Cardiac muscle cell (in vitro differentiated cells and primary cell): ENCODE measurements at regions not wholly inside any gene's neighbourhood (a gene's known extent, or its start where the extent isn't known, plus 50 kb on each side); places are given as distances from the start of the nearest gene placed in this dataset.
A peak's percentile ranks its signal among the peaks of the same experiment; 100 is the strongest.

Source experiments
- DNase-seq, 2 donors: peaks; one replicate each; pipeline versions ENCODE4 v3.0.0 to v3.0.0-alpha.2; 2010 to 2017; ENCODE audit warnings: low read depth in 1 of 2, low spot score in 1 of 2
- H3K27ac ChIP-seq: fragments of 200-600 bp; sonication (generic); 2 replicates; pipeline ENCODE4 v1.5.1; 2016
- H3K27me3 ChIP-seq: fragments of 200-600 bp; sonication (generic); 2 replicates; pipeline ENCODE4 v1.6.0; 2016; ENCODE audit warnings: control low read depth
- H3K36me3 ChIP-seq: fragments of 200-600 bp; sonication (generic); 2 replicates; pipeline ENCODE4 v1.5.1; 2016; ENCODE audit warnings: control low read depth
- H3K4me1 ChIP-seq: fragments of 200-600 bp; sonication (generic); 2 replicates; pipeline ENCODE4 v1.8.1; 2017; ENCODE audit warnings: low read depth, mild to moderate bottlenecking, mixed run types
- H3K4me3 ChIP-seq: fragments of 200-600 bp; sonication (generic); 2 replicates; pipeline ENCODE4 v1.5.1; 2016; ENCODE audit warnings: mild to moderate bottlenecking
- H3K9me3 ChIP-seq: fragments of 200-600 bp; sonication (generic); 2 replicates; pipeline ENCODE4 v1.5.1; 2017; ENCODE audit warnings: low read depth, mild to moderate bottlenecking, control low read depth
- TF ChIP-seq, protein P1 (sequence below): IDR thresholded peaks from 2 replicates; pipeline ENCODE4 v1.5.1; 2012; ENCODE audit warnings: low read depth, mild to moderate bottlenecking, low read length

GRCh38 chr10:63064706-63065105 lies 68.4 kb upstream of the NRBF2 start:
- Histone ChIP-seq H3K4me3 (no peak overlapping the region), H3K27me3 (peaks cover 5% of the 10 kb centered on the region), H3K4me1 (no peaks in the 10 kb centered on the region), H3K27ac (no peak overlapping the region), H3K36me3 (no peaks in the 10 kb centered on the region), H3K9me3 (no peaks in the 10 kb centered on the region)
- TF ChIP-seq, protein P1, sequence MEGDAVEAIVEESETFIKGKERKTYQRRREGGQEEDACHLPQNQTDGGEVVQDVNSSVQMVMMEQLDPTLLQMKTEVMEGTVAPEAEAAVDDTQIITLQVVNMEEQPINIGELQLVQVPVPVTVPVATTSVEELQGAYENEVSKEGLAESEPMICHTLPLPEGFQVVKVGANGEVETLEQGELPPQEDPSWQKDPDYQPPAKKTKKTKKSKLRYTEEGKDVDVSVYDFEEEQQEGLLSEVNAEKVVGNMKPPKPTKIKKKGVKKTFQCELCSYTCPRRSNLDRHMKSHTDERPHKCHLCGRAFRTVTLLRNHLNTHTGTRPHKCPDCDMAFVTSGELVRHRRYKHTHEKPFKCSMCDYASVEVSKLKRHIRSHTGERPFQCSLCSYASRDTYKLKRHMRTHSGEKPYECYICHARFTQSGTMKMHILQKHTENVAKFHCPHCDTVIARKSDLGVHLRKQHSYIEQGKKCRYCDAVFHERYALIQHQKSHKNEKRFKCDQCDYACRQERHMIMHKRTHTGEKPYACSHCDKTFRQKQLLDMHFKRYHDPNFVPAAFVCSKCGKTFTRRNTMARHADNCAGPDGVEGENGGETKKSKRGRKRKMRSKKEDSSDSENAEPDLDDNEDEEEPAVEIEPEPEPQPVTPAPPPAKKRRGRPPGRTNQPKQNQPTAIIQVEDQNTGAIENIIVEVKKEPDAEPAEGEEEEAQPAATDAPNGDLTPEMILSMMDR: no peak
- DNase-seq: peak in 1 of 2 donors; percentile 71

DNA sequence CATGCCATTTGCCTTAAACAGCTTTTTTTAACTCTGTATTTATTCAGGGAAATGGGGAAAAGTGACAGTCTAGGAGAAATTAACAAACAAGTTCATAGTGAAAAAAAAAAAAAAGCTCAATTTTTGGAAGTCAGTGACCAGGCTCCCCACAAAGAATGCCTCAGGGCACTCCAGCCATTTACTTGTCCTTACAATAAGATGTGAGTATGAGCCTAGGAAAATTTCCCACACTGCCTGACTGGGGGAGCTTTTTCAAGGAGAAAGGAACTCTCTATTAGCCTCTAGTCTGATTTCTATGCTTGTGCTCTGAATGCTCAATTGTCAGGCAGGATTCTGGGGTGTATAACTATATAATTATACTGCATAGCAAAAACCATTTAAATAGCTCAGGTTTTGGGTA lies 74.9 kb upstream of the NRBF2 start:
- TF ChIP-seq, protein P1: no peak

DNA sequence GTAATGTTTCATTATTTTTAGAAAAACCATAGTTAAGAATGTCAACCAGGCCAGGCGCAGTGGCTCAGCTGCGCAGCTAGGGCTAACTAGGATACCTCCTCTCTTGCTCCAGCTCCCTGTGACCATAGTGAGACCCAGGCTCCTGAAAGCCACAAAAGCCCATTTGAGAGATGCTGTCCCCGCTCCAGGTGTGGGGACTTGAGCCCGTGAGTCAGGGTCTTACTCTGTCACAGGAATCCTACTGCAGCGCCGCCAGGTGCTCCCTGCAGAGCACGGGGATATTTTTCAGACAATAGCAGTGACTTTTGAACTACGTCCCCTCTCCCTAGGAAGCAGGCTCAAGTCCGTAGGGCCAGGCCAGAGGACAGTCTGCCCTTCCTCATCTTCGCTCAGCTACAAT lies 75.6 kb upstream of the NRBF2 start:
- Histone ChIP-seq H3K9me3 (no peaks in the 10 kb centered on the region), H3K27me3 (no peaks in the 10 kb centered on the region), H3K27ac (no peak overlapping the region), H3K36me3 (no peaks in the 10 kb centered on the region), H3K4me1 (no peaks in the 10 kb centered on the region), H3K4me3 (no peak overlapping the region)
- no peak for DNase-seq
- TF ChIP-seq, protein P1: no peak

More for the DNA sequence above, 74.9 kb upstream of the NRBF2 start:
- Histone ChIP-seq H3K27me3 (no peaks in the 10 kb centered on the region), H3K4me1 (no peaks in the 10 kb centered on the region), H3K9me3 (no peaks in the 10 kb centered on the region), H3K4me3 (no peak overlapping the region), H3K36me3 (no peaks in the 10 kb centered on the region), H3K27ac (no peak overlapping the region)
- no peak for DNase-seq

DNA sequence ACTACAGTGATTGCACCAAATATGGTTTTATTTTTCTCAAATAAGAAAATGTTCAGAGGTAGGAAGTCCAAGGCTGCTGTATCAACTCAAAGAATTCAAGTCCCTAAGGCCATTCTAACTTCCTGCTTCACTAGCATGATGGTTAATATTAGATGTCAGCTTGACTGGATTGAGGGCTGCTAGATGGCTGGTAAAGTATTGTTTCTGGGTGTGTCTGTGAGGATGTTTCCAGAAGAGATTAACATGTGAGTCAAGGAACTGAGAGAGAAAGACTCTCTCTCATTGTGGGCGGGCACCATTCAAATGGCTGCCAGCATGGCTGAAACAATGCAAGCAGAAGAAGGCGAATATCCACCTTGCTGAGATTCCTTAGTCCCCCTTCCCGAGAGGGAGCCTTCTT lies 77.4 kb upstream of the NRBF2 start:
- no peak for DNase-seq
- Histone ChIP-seq H3K36me3 (no peaks in the 10 kb centered on the region), H3K4me3 (no peak overlapping the region), H3K4me1 (no peaks in the 10 kb centered on the region), H3K27me3 (no peaks in the 10 kb centered on the region), H3K9me3 (no peaks in the 10 kb centered on the region), H3K27ac (no peak overlapping the region)
- TF ChIP-seq, protein P1: no peak

- H3K27ac ChIP-seq: no peak overlapping the region
- no peak overlapping the region for H3K4me3 ChIP-seq
- H3K36me3 ChIP-seq: no peaks in the 10 kb centered on the region
- TF ChIP-seq, protein P1: no peak
- no peaks in the 10 kb centered on the region for H3K4me1 ChIP-seq
- H3K27me3 ChIP-seq: no peaks in the 10 kb centered on the region
- H3K9me3 ChIP-seq: no peaks in the 10 kb centered on the region
- DNase-seq: no peak
Measured at GRCh38 chr10:63054889-63055611, 78.1 kb upstream of the NRBF2 start.
